Esophagus squamous epithelium (tissue), 4 donors: ENCODE measurements at regions not wholly inside any gene's neighbourhood (a gene's known extent, or its start where the extent isn't known, plus 50 kb on each side); places are given as distances from the start of the nearest gene placed in this dataset.

ENCODE experiments used
- POLR2A ChIP-seq, 4 donors: fragments of 450-650 bp; IDR thresholded peaks; one replicate each; pipeline ENCODE4 v1.6.1; 2017; ENCODE audit warnings: antibody characterized with exemption in 4 of 4, mild to moderate bottlenecking in 4 of 4, moderate library complexity in 3 of 4
- TF ChIP-seq, protein P1 (sequence below), 6 experiments: fragments of 450-650 bp in 4 of 6; fragments of 200-600 bp in 2 of 6; sonication (generic) in 2 of 6; IDR thresholded peaks; one replicate each; pipeline ENCODE4 v1.5.1; 2016 to 2019; ENCODE audit warnings: antibody characterized with exemption in 6 of 6, mild to moderate bottlenecking in 4 of 6, moderate library complexity in 4 of 6

DNA sequence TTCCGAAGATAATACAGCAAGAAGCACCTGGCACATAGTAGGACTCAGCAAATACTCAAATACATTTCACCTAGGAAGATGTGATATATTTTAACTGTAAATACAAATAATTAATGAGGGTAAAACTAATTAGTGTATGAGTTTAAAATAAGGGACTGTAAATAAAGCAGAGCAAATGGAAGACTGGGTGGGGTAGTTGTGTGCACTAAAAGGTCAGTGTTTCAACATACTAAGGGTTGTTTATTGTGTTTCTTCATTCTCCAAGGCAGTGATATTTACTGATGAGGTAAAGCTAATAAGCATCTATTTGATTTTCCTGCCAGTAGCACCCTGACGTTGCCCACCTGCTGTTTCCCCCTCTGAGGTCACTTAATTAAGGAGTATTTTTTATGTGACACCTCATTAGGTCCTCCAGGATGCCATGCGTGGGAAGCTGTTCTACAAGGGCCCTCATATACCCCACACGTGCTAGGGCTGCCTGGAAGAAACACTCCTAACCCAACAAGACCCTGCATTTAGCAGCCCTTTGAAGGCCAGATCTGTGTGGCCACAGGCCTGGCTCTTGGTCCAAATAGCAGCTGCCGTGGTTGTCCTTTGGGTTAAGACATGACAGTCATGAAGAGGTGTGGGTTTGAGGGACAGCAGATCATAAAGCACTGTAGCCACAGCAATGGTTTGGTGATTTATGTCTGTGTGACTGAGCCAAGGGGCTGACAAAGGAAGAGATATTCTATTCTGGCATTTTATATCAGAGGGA lies 97.5 kb upstream of the RPS23 start:
- TF ChIP-seq, protein P1, sequence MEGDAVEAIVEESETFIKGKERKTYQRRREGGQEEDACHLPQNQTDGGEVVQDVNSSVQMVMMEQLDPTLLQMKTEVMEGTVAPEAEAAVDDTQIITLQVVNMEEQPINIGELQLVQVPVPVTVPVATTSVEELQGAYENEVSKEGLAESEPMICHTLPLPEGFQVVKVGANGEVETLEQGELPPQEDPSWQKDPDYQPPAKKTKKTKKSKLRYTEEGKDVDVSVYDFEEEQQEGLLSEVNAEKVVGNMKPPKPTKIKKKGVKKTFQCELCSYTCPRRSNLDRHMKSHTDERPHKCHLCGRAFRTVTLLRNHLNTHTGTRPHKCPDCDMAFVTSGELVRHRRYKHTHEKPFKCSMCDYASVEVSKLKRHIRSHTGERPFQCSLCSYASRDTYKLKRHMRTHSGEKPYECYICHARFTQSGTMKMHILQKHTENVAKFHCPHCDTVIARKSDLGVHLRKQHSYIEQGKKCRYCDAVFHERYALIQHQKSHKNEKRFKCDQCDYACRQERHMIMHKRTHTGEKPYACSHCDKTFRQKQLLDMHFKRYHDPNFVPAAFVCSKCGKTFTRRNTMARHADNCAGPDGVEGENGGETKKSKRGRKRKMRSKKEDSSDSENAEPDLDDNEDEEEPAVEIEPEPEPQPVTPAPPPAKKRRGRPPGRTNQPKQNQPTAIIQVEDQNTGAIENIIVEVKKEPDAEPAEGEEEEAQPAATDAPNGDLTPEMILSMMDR (IDR thresholded peaks at IDR 0.05), result no peak
- no peak for TF ChIP-seq POLR2A (IDR thresholded peaks at IDR 0.05)
